ENCODE measurements at regions not wholly inside any gene's neighbourhood (a gene's known extent, or its start where the extent isn't known, plus 50 kb on each side); places are given as distances from the start of the nearest gene placed in this dataset.

DNA sequence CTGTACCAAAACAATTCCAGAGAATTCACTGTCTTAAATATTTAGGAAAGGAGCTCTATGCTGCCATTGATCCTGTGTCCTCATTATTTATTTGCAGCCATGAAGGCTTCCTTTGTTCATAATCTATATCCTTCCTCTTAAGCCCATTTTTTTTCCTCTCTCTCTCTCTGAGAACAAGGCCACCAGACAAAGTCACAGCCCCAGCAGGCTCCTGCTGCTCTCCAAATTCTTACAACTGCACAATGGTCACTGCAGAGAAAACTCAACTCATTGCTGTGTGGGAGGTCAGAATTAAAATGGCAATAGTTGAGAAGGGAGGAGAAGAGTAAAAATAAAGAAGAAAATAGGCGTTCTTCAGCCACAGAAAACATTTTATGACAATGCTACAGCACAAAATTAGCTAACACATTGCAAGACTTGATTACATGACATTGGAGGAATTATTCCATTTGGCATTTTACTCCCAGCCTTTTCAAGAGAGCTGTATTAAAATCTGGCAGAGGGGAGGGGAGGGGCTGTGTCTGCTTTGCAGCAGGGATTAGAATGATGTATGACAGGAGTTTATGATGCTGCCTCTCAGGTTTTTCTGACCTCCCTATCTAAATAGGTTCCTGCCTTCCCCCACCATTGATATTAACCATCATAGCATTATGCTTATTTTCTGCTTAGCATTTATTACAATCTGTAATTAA lies 399.7 kb upstream of the THBS1 start:
- no peaks in the 10 kb centered on the region for H3K27me3 Mint-ChIP-seq
- H3K27ac Mint-ChIP-seq, result peak overlapping the region; percentile 38
- H3K4me1 Mint-ChIP-seq (ENCODE audit: unreplicated experiment), result peaks cover 21% of the 10 kb centered on the region
- no peaks in the 10 kb centered on the region for H3K36me3 Mint-ChIP-seq
- no peaks in the 10 kb centered on the region for H3K9me3 Mint-ChIP-seq
- TF ChIP-seq, protein P1, sequence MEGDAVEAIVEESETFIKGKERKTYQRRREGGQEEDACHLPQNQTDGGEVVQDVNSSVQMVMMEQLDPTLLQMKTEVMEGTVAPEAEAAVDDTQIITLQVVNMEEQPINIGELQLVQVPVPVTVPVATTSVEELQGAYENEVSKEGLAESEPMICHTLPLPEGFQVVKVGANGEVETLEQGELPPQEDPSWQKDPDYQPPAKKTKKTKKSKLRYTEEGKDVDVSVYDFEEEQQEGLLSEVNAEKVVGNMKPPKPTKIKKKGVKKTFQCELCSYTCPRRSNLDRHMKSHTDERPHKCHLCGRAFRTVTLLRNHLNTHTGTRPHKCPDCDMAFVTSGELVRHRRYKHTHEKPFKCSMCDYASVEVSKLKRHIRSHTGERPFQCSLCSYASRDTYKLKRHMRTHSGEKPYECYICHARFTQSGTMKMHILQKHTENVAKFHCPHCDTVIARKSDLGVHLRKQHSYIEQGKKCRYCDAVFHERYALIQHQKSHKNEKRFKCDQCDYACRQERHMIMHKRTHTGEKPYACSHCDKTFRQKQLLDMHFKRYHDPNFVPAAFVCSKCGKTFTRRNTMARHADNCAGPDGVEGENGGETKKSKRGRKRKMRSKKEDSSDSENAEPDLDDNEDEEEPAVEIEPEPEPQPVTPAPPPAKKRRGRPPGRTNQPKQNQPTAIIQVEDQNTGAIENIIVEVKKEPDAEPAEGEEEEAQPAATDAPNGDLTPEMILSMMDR (conservative IDR thresholded peaks at IDR 0.05), result no peak
- DNase-seq (ENCODE audit: extremely low spot score, unreplicated experiment), result no peak
- H3K4me3 Mint-ChIP-seq, result peak overlapping the region; percentile 8

DNA sequence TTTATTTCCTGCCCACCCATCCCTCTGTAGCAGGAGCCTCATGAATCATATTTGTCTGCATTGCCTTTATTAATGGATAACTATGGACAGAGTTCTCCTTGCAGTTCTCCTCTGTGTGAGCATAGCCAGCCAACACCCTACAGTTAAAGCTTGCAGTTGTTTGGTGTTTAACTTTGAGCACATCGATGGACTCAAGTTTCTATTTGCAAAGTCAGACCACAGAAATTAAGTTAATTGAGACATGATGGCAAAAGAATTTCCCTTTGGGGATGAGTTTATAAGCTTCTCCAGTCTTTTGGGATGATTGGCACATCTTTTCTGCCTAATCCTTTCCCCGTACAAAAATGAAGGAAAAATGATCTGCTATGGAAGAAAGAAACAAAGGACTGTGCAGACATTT lies 398.9 kb upstream of the THBS1 start:
- Mint-ChIP-seq H3K27ac (no peak overlapping the region), H3K27me3 (no peaks in the 10 kb centered on the region), H3K4me1 (ENCODE audit: unreplicated experiment) (peaks cover 21% of the 10 kb centered on the region), H3K36me3 (no peaks in the 10 kb centered on the region), H3K9me3 (no peaks in the 10 kb centered on the region), H3K4me3 (peak overlapping the region; percentile 8)
- TF ChIP-seq, protein P1 (conservative IDR thresholded peaks at IDR 0.05), result no peak
- DNase-seq (ENCODE audit: extremely low spot score, unreplicated experiment), result no peak

DNA sequence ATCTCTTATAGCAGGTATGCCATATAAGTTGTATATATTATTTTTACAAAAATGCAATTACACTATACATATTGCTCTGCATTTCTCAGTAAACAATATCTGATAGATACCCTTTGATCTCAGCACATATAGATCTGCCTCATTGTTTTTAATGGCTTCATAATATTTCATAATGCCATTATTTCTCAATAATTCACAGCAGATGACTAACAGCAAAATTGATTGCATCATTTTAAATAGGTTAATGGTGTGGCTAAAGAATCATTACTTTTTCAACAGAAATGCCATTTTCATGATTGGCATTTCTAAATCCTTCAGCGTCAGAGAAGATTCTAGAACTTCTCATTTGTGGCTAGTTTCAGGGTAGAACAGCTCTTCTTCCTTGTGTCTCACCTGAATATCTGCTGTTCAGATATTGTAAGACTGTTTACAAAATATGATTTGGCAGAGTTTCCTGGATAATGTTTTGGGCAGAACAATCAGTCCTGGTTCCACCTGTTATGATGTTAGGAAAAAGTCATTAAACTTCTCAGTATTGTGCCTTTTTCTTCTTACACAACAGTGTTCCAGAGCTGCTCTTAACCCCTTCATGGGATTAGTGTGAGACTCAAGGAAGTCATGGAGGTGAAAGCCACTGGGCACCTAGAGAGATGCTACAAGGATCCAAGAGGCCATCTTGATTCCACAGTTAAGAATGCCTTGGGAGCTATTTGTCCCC lies 397.6 kb upstream of the THBS1 start:
- H3K27me3 Mint-ChIP-seq, result no peaks in the 10 kb centered on the region
- TF ChIP-seq, protein P1 (conservative IDR thresholded peaks at IDR 0.05), result no peak
- H3K4me3 Mint-ChIP-seq, result no peak overlapping the region
- DNase-seq (ENCODE audit: extremely low spot score, unreplicated experiment), result no peak
- no peak overlapping the region for H3K27ac Mint-ChIP-seq
- no peaks in the 10 kb centered on the region for H3K9me3 Mint-ChIP-seq
- peaks cover 21% of the 10 kb centered on the region for H3K4me1 Mint-ChIP-seq (ENCODE audit: unreplicated experiment)
- no peaks in the 10 kb centered on the region for H3K36me3 Mint-ChIP-seq

DNA sequence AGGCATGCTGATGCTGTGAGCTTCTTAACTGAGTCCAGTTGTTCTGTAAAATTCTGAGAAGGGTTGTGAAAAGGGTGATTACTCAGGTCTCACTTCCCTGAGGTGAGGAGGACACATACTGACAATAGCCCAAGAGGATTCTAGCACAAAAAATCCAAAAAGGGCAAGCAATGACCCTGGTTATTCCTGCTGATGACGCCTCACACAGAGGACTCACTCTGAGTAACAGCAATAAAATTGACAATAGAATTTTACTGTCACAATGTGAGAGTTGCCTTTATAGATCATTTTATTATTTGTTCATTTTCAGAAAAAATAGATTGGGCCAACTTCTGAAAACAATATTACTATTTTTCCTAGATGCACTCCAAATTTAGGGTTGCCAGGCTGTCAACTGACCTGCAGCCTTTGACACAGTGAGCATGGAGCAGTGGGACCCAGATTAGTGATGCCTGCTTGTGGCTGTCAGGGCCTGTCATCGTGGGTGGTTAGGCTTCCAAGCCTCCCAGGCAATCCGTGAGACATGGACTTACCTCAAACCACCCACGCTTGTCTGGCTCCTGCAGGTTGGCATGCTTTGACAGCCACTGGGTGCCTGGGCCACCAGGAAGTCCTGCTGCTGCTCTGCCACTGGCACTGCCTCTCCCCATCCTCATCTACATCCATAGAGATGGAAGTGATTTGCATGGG lies 396.0 kb upstream of the THBS1 start:
- H3K27ac Mint-ChIP-seq, result no peak overlapping the region
- H3K4me1 Mint-ChIP-seq (ENCODE audit: unreplicated experiment), result peaks cover 21% of the 10 kb centered on the region
- no peaks in the 10 kb centered on the region for H3K27me3 Mint-ChIP-seq
- TF ChIP-seq, protein P1 (conservative IDR thresholded peaks at IDR 0.05), result no peak
- H3K4me3 Mint-ChIP-seq, result no peak overlapping the region
- no peaks in the 10 kb centered on the region for H3K36me3 Mint-ChIP-seq
- H3K9me3 Mint-ChIP-seq, result no peaks in the 10 kb centered on the region
- no peak for DNase-seq (ENCODE audit: extremely low spot score, unreplicated experiment)

DNA sequence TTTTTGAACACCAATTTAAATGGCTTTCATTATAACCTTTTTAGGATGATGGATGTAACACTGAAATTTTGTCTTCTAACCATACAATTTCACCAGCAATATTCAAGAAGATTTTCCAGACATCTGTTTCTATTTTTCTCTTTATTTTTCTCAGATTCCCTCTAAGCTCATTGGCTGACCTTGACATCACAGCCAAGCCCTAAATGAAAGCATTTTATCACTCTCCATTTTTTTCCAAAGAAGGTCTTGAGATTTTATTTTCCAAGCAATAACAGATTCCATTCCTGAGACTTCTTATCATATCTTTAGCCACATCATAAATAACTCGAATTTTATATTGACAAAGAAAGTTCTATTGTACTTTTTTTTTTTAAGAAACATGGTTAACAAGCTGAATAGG lies 392.6 kb upstream of the THBS1 start:
- H3K9me3 Mint-ChIP-seq, result peaks cover 4% of the 10 kb centered on the region
- no peak for DNase-seq (ENCODE audit: extremely low spot score, unreplicated experiment)

More for the DNA sequence above, 392.6 kb upstream of the THBS1 start:
- Mint-ChIP-seq H3K27me3 (no peaks in the 10 kb centered on the region), H3K4me1 (ENCODE audit: unreplicated experiment) (no peaks in the 10 kb centered on the region), H3K27ac (no peak overlapping the region), H3K4me3 (no peak overlapping the region), H3K36me3 (no peaks in the 10 kb centered on the region)
- TF ChIP-seq, protein P1 (conservative IDR thresholded peaks at IDR 0.05), result no peak
